GM23338 (cell line): ENCODE measurements at regions not wholly inside any gene's neighbourhood (a gene's known extent, or its start where the extent isn't known, plus 50 kb on each side); places are given as distances from the start of the nearest gene placed in this dataset.

Experiments
- ATAC-seq: fragments of 200-7000 bp; cut with Tn5 transposase; 3 replicates; pipeline ENCODE4 v1.9.1; 2020
- DNase-seq: peaks from one replicate; pipeline ENCODE4 v3.0.0-alpha.2; 2015; ENCODE audit warnings: low spot score
- H2AFZ ChIP-seq: fragments of 200-600 bp; sonication (generic); 2 replicates; pipeline ENCODE4 v1.8.0; 2016; ENCODE audit warnings: antibody characterized with exemption, mild to moderate bottlenecking, moderate library complexity
- H3F3A ChIP-seq: fragments of 200-600 bp; sonication (generic); replicated peaks from 2 replicates; pipeline ENCODE4 v1.8.0; 2017; ENCODE audit warnings: antibody characterized with exemption, mixed run types, low read depth
- H3K27ac ChIP-seq: fragments of 200-600 bp; sonication (generic); 2 replicates; pipeline ENCODE4 v1.6.1; 2016; ENCODE audit warnings: low read depth
- H3K27me3 ChIP-seq: fragments of 200-600 bp; sonication (generic); 2 replicates; pipeline ENCODE4 v1.8.0; 2016; ENCODE audit warnings: mild to moderate bottlenecking, mixed run types, moderate library complexity; ENCODE audit not compliant: insufficient read depth
- H3K36me3 ChIP-seq: fragments of 200-600 bp; sonication (generic); 2 replicates; pipeline ENCODE4 v1.8.0; 2016; ENCODE audit warnings: mild to moderate bottlenecking; ENCODE audit not compliant: insufficient read depth
- H3K4me1 ChIP-seq: fragments of 200-600 bp; sonication (generic); 2 replicates; pipeline ENCODE4 v1.8.0; 2016; ENCODE audit warnings: mild to moderate bottlenecking, moderate library complexity; ENCODE audit not compliant: insufficient read depth
- H3K4me2 ChIP-seq: fragments of 200-600 bp; sonication (generic); 2 replicates; pipeline ENCODE4 v1.7.1; 2017; ENCODE audit warnings: mixed run types
- H3K4me3 ChIP-seq: fragments of 200-600 bp; sonication (generic); 2 replicates; pipeline ENCODE4 v1.6.1; 2016; ENCODE audit warnings: mixed run types
- H3K79me2 ChIP-seq: fragments of 200-600 bp; sonication (generic); replicated peaks from 2 replicates; pipeline ENCODE4 v1.8.0; 2017; ENCODE audit warnings: mild to moderate bottlenecking; ENCODE audit not compliant: insufficient read depth
- H3K9me2 ChIP-seq: fragments of 200-600 bp; sonication (generic); 2 replicates; pipeline ENCODE4 v1.8.0; 2017; ENCODE audit not compliant: insufficient read depth
- H4K20me1 ChIP-seq: fragments of 200-600 bp; sonication (generic); replicated peaks from 2 replicates; pipeline ENCODE4 v1.8.0; 2017; ENCODE audit warnings: mild to moderate bottlenecking; ENCODE audit not compliant: insufficient read depth
- H3K27ac Mint-ChIP-seq: 2 replicates; pipeline ENCODE4 v1.8.0; 2020; ENCODE audit warnings: inconsistent platforms, mild to moderate bottlenecking, moderate library complexity, mixed read lengths
- H3K27me3 Mint-ChIP-seq: 3 replicates; pipeline ENCODE4 v1.8.0; 2022; ENCODE audit warnings: low read depth, mild to moderate bottlenecking, moderate library complexity, mixed read lengths, inconsistent platforms; ENCODE audit not compliant: insufficient read depth, poor library complexity
- H3K36me3 Mint-ChIP-seq: 3 replicates; pipeline ENCODE4 v1.8.0; 2021; ENCODE audit warnings: low read depth, mild to moderate bottlenecking, inconsistent platforms, moderate library complexity, mixed read lengths
- H3K4me1 Mint-ChIP-seq: 3 replicates; pipeline ENCODE4 v1.8.0; 2020; ENCODE audit warnings: mild to moderate bottlenecking, inconsistent platforms, mixed read lengths
- H3K4me3 Mint-ChIP-seq: 3 replicates; pipeline ENCODE4 v1.8.0; 2021; ENCODE audit warnings: moderate library complexity, mild to moderate bottlenecking, inconsistent platforms, mixed read lengths
- H3K9me3 Mint-ChIP-seq: 3 replicates; pipeline ENCODE4 v1.8.0; 2020; ENCODE audit warnings: moderate library complexity, mild to moderate bottlenecking, inconsistent platforms, mixed read lengths
- EZH2 ChIP-seq: fragments of 200-600 bp; sonication (generic); IDR thresholded peaks from one replicate; pipeline ENCODE4 v1.8.0; 2017; ENCODE audit warnings: antibody characterized with exemption, mild to moderate bottlenecking, low read depth; ENCODE audit not compliant: unreplicated experiment
- NANOG ChIP-seq: IDR thresholded peaks from 2 replicates; pipeline ENCODE4 v1.6.1; 2016; ENCODE audit warnings: antibody characterized with exemption, borderline replicate concordance
- ZNF114 ChIP-seq: fragments of 250-450 bp; sonication (Bioruptor Pico); IDR thresholded peaks from 2 replicates; pipeline ENCODE4 v1.5.0; 2020; ENCODE audit warnings: mild to moderate bottlenecking, moderate library complexity
- ZNF331 ChIP-seq: fragments of 250-450 bp; sonication (Bioruptor Pico); IDR thresholded peaks from 2 replicates; pipeline ENCODE4 v1.5.0; 2020; ENCODE audit warnings: low read depth, mild to moderate bottlenecking, moderate library complexity
- TF ChIP-seq, protein P1 (sequence below): IDR thresholded peaks from 2 replicates; pipeline ENCODE4 v1.6.1; 2016; ENCODE audit warnings: antibody characterized with exemption
- TF ChIP-seq, protein P2 (sequence below): fragments of 250-450 bp; sonication (Bioruptor Pico); IDR thresholded peaks from 2 replicates; pipeline ENCODE4 v1.5.0; 2020; ENCODE audit warnings: mild to moderate bottlenecking, moderate library complexity

DNA sequence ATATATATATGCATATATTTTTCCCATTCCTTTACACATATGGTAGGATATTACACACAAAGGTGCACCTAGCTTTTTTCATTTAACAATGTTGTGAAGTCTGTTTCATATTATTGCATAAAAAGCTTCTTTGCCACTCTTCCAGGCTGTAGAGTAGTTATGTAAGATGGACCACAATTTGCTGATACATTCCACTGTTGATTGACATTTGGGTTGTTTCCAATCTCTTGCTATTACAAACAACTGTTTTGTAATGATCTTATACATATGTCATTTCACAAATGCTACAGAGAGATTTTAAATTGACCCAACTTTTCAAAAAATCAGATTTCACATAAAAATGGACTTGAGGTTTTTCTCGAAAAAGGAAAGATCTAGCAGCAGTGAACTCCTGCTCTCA lies 301.4 kb downstream of the CDCA7 start:
- DNase-seq, result no peak
- Mint-ChIP-seq H3K27ac (no peak overlapping the region), H3K36me3 (no peaks in the 10 kb centered on the region), H3K9me3 (no peaks in the 10 kb centered on the region), H3K4me1 (peaks cover 9% of the 10 kb centered on the region; the same call in 2 of the 3 replicates), H3K4me3 (no peak overlapping the region), H3K27me3 (peaks cover 7% of the 10 kb centered on the region)
- H4K20me1 ChIP-seq, result no peaks in the 10 kb centered on the region
- 0 out of 2 replicates have a peak, but pooled peaks cover 6% of the 10 kb centered on the region for H3K36me3 ChIP-seq
- no peaks in the 10 kb centered on the region for H3K79me2 ChIP-seq
- H2AFZ ChIP-seq, result no peak overlapping the region
- H3F3A ChIP-seq, result no peaks in the 10 kb centered on the region
- H3K4me2 ChIP-seq, result no peak overlapping the region
- H3K27me3 ChIP-seq, result no peaks in the 10 kb centered on the region
- no peak overlapping the region for H3K4me3 ChIP-seq
- no peaks in the 10 kb centered on the region for H3K9me2 ChIP-seq
- H3K27ac ChIP-seq, result no peak overlapping the region
- H3K4me1 ChIP-seq, result peaks cover 11% of the 10 kb centered on the region
- TF ChIP-seq EZH2 (no peak), ZNF114 (CRISPR knock-in tag) (no peak), ZNF331 (CRISPR knock-in tag) (no peak), NANOG (no peak)
- TF ChIP-seq, protein P1, sequence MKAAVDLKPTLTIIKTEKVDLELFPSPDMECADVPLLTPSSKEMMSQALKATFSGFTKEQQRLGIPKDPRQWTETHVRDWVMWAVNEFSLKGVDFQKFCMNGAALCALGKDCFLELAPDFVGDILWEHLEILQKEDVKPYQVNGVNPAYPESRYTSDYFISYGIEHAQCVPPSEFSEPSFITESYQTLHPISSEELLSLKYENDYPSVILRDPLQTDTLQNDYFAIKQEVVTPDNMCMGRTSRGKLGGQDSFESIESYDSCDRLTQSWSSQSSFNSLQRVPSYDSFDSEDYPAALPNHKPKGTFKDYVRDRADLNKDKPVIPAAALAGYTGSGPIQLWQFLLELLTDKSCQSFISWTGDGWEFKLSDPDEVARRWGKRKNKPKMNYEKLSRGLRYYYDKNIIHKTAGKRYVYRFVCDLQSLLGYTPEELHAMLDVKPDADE, result no peak
- TF ChIP-seq, protein P2, sequence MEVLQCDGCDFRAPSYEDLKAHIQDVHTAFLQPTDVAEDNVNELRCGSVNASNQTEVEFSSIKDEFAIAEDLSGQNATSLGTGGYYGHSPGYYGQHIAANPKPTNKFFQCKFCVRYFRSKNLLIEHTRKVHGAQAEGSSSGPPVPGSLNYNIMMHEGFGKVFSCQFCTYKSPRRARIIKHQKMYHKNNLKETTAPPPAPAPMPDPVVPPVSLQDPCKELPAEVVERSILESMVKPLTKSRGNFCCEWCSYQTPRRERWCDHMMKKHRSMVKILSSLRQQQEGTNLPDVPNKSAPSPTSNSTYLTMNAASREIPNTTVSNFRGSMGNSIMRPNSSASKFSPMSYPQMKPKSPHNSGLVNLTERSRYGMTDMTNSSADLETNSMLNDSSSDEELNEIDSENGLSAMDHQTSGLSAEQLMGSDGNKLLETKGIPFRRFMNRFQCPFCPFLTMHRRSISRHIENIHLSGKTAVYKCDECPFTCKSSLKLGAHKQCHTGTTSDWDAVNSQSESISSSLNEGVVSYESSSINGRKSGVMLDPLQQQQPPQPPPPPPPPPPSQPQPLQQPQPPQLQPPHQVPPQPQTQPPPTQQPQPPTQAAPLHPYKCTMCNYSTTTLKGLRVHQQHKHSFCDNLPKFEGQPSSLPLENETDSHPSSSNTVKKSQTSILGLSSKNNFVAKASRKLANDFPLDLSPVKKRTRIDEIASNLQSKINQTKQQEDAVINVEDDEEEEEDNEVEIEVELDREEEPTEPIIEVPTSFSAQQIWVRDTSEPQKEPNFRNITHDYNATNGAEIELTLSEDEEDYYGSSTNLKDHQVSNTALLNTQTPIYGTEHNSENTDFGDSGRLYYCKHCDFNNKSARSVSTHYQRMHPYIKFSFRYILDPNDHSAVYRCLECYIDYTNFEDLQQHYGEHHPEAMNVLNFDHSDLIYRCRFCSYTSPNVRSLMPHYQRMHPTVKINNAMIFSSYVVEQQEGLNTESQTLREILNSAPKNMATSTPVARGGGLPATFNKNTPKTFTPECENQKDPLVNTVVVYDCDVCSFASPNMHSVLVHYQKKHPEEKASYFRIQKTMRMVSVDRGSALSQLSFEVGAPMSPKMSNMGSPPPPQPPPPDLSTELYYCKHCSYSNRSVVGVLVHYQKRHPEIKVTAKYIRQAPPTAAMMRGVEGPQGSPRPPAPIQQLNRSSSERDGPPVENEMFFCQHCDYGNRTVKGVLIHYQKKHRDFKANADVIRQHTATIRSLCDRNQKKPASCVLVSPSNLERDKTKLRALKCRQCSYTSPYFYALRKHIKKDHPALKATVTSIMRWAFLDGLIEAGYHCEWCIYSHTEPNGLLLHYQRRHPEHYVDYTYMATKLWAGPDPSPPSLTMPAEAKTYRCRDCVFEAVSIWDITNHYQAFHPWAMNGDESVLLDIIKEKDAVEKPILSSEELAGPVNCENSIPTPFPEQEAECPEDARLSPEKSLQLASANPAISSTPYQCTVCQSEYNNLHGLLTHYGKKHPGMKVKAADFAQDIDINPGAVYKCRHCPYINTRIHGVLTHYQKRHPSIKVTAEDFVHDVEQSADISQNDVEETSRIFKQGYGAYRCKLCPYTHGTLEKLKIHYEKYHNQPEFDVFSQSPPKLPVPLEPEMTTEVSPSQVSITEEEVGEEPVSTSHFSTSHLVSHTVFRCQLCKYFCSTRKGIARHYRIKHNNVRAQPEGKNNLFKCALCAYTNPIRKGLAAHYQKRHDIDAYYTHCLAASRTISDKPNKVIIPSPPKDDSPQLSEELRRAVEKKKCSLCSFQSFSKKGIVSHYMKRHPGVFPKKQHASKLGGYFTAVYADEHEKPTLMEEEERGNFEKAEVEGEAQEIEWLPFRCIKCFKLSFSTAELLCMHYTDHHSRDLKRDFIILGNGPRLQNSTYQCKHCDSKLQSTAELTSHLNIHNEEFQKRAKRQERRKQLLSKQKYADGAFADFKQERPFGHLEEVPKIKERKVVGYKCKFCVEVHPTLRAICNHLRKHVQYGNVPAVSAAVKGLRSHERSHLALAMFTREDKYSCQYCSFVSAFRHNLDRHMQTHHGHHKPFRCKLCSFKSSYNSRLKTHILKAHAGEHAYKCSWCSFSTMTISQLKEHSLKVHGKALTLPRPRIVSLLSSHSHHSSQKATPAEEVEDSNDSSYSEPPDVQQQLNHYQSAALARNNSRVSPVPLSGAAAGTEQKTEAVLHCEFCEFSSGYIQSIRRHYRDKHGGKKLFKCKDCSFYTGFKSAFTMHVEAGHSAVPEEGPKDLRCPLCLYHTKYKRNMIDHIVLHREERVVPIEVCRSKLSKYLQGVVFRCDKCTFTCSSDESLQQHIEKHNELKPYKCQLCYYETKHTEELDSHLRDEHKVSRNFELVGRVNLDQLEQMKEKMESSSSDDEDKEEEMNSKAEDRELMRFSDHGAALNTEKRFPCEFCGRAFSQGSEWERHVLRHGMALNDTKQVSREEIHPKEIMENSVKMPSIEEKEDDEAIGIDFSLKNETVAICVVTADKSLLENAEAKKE (CRISPR knock-in tag), result no peak
- no peak for ATAC-seq
